ENCODE measurements at regions not wholly inside any gene's neighbourhood (a gene's known extent, or its start where the extent isn't known, plus 50 kb on each side); places are given as distances from the start of the nearest gene placed in this dataset.

DNA sequence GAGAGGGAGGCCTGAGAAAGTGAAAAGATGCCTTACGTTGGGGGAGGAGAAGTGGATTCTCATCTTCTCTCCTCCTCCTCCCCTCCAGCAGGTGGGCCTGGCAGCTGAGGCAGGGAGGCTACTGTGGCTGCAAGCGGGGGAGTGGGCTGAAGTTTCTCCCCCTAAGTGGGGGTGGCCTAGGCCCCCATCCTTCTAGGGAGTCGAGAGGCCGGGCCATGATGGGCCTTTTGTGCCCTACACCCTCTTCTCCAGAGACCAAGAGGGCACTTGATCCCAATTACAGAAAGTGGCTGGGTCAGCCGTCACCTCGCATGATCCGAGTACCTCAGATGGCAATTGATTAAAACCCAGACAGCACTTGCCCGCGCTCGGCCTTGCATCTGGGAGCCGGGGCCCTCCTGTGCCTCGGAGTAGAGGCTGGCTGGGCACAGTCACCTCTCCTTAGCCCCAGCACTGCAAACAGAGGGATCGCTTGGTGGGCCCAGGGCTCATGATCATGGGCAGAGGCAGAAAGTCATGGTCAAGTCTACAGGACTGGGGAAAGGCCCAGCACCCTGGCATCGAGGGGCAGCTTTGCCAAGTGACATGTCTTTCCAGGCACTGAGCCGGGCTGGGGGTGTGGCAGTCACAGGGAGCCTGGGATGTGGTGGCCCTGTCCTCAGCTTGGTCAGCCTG is 78.3 kb downstream of the IRX5 start:
- Mint-ChIP-seq H3K4me1 (ENCODE audit: unreplicated experiment) (peaks cover 30% of the 10 kb centered on the region), H3K27ac (ENCODE audit: unreplicated experiment) (no peak overlapping the region), H3K27me3 (ENCODE audit: unreplicated experiment) (peaks cover 17% of the 10 kb centered on the region), H3K4me3 (ENCODE audit: unreplicated experiment) (no peak overlapping the region), H3K9me3 (ENCODE audit: unreplicated experiment) (no peaks in the 10 kb centered on the region), H3K36me3 (ENCODE audit: low read depth, unreplicated experiment) (no peaks in the 10 kb centered on the region)
- TF ChIP-seq, protein P1, sequence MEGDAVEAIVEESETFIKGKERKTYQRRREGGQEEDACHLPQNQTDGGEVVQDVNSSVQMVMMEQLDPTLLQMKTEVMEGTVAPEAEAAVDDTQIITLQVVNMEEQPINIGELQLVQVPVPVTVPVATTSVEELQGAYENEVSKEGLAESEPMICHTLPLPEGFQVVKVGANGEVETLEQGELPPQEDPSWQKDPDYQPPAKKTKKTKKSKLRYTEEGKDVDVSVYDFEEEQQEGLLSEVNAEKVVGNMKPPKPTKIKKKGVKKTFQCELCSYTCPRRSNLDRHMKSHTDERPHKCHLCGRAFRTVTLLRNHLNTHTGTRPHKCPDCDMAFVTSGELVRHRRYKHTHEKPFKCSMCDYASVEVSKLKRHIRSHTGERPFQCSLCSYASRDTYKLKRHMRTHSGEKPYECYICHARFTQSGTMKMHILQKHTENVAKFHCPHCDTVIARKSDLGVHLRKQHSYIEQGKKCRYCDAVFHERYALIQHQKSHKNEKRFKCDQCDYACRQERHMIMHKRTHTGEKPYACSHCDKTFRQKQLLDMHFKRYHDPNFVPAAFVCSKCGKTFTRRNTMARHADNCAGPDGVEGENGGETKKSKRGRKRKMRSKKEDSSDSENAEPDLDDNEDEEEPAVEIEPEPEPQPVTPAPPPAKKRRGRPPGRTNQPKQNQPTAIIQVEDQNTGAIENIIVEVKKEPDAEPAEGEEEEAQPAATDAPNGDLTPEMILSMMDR (IDR thresholded peaks at IDR 0.05; ENCODE audit: unreplicated experiment) = no peak
- no peak for DNase-seq (ENCODE audit: low spot score)

DNA sequence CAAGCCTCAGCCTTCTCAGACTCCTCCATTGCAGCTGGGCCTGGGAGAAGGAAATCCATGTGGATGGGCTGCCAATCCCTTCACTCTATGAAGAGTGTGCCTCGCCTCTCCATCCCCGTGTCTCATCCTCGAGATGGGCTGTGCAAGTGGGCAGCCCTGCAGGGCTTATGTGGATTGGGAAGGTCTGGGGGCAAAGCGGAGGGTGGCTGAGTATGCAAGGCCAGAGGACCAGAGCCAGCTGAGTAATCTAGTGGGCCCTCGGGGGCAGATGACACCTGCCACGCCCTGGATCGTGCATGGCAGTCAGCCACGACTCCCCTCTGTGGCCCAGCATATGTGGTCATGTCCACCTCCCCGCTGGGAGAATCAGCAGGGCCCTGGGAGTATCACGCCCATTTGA is 78.9 kb downstream of the IRX5 start:
- H3K27me3 Mint-ChIP-seq (ENCODE audit: unreplicated experiment) = peaks cover 17% of the 10 kb centered on the region
- H3K36me3 Mint-ChIP-seq (ENCODE audit: low read depth, unreplicated experiment) = no peaks in the 10 kb centered on the region
- H3K4me1 Mint-ChIP-seq (ENCODE audit: unreplicated experiment) = peaks cover 30% of the 10 kb centered on the region
- no peak overlapping the region for H3K27ac Mint-ChIP-seq (ENCODE audit: unreplicated experiment)
- DNase-seq (ENCODE audit: low spot score) = no peak
- H3K4me3 Mint-ChIP-seq (ENCODE audit: unreplicated experiment) = no peak overlapping the region
- H3K9me3 Mint-ChIP-seq (ENCODE audit: unreplicated experiment) = no peaks in the 10 kb centered on the region
- TF ChIP-seq, protein P1 (IDR thresholded peaks at IDR 0.05; ENCODE audit: unreplicated experiment) = no peak

DNA sequence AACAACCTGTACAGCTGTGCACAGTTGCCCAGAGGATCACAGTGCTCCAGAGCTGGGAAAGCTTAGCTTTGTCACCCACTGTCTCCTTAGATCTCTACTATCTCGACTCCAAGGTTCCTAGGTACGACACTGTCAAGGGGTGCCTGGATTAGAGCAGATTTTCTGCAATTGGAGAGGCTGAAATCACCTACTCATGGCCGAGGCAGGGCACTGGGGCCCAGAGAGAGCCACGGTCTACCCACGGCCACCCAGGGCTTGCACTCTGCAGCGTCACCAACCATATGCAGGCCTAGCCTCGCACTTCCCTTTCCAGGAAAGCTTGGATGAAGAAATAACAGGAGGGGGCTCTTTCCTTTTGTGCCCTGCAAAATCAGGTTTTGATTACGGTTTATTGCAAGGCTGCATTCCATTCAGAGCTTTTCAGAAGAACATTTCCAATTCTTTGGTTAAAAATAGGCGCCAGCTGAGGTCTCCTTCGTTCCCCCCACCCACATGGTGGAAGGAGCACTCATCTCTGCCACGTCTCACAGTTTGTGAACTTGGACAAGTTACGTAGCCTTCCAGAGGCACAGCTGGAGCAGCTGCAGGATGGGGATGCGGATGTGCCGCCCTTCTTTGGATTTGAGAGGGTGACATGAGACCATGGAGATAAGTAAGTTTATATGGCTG is 80.0 kb downstream of the IRX5 start:
- DNase-seq (ENCODE audit: low spot score) = no peak
- no peaks in the 10 kb centered on the region for H3K9me3 Mint-ChIP-seq (ENCODE audit: unreplicated experiment)
- no peaks in the 10 kb centered on the region for H3K36me3 Mint-ChIP-seq (ENCODE audit: low read depth, unreplicated experiment)
- TF ChIP-seq, protein P1 (IDR thresholded peaks at IDR 0.05; ENCODE audit: unreplicated experiment) = no peak
- H3K27me3 Mint-ChIP-seq (ENCODE audit: unreplicated experiment) = peaks cover 16% of the 10 kb centered on the region
- no peak overlapping the region for H3K4me3 Mint-ChIP-seq (ENCODE audit: unreplicated experiment)
- H3K4me1 Mint-ChIP-seq (ENCODE audit: unreplicated experiment) = peaks cover 25% of the 10 kb centered on the region
- no peak overlapping the region for H3K27ac Mint-ChIP-seq (ENCODE audit: unreplicated experiment)

DNA sequence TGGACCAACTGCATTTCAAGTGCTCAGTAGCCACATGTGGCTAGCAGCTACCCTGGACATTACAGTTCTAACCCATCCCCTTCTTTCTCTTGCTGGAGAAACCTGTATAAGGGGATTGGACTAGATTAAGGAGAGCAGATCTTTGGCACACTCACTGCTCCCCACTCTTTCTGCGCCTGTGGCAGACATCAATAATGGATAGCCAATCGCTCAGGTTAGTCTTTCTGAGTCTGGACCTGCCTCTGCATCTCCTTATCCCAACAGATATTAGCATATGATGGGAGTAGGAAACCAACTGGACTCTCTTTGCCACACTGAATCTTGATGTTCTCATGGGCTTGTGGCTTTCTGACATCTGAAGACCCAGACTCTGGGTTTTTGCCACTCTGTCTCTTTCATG is 81.7 kb downstream of the IRX5 start:
- Mint-ChIP-seq H3K4me1 (ENCODE audit: unreplicated experiment) (peaks cover 30% of the 10 kb centered on the region), H3K9me3 (ENCODE audit: unreplicated experiment) (no peaks in the 10 kb centered on the region), H3K4me3 (ENCODE audit: unreplicated experiment) (no peak overlapping the region), H3K36me3 (ENCODE audit: low read depth, unreplicated experiment) (no peaks in the 10 kb centered on the region), H3K27ac (ENCODE audit: unreplicated experiment) (peak overlapping the region; percentile 86), H3K27me3 (ENCODE audit: unreplicated experiment) (peaks cover 18% of the 10 kb centered on the region)
- TF ChIP-seq, protein P1 (IDR thresholded peaks at IDR 0.05; ENCODE audit: unreplicated experiment) = no peak
- DNase-seq (ENCODE audit: low spot score) = no peak

DNA sequence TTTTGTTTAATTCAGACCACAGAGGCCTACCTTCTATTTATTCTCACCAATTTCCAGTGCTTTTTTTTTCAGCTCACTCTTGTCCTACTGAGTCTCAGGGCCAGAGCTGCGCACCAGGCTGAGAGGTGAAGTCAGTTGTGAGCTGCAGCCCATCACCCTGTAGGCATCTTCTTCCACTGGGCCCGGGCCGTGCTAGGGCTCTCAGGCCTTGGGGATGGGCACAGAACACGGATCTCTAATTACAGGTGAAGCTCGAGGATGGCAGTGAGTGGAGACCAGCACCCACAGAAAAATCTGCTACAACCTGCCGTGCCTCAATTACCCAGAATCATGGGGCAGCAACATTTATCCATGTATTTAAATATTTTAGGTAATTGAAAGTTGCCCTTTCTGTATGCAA is 82.1 kb downstream of the IRX5 start:
- Mint-ChIP-seq H3K9me3 (ENCODE audit: unreplicated experiment) (no peaks in the 10 kb centered on the region), H3K4me1 (ENCODE audit: unreplicated experiment) (peaks cover 31% of the 10 kb centered on the region), H3K27ac (ENCODE audit: unreplicated experiment) (peak overlapping the region; percentile 86), H3K4me3 (ENCODE audit: unreplicated experiment) (no peak overlapping the region), H3K36me3 (ENCODE audit: low read depth, unreplicated experiment) (no peaks in the 10 kb centered on the region), H3K27me3 (ENCODE audit: unreplicated experiment) (peaks cover 18% of the 10 kb centered on the region)
- no peak for DNase-seq (ENCODE audit: low spot score)
- TF ChIP-seq, protein P1 (IDR thresholded peaks at IDR 0.05; ENCODE audit: unreplicated experiment) = no peak
